ENCODE measurements at regions not wholly inside any gene's neighbourhood (a gene's known extent, or its start where the extent isn't known, plus 50 kb on each side); places are given as distances from the start of the nearest gene placed in this dataset.
A peak's percentile ranks its signal among the peaks of the same experiment; 100 is the strongest.

DNA sequence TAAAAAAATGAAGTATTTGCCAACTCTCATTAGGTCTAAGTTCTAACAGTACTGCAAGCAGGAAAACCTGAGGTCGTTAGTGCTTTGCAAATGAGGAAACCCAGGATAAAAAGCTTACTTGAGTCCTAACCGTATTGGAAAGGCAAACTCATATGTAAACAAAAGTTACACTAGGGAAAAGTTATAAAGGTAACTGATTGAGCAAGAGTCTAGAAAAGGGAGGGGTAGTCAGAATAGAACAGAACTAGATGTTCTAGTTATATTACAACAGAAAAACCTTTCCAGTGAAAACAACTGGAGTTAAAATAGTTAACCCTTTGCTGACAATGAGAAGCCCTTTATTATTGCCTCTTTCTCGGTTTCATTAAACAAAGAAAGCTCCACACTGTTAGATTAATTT is 66.4 kb upstream of the MAOA start:
- H3K36me3 ChIP-seq (replicated peaks in 1 of 2; ENCODE audit: insufficient read depth in 1 of 2, low read depth in 2 of 2), result no peaks in the 10 kb centered on the region
- H3K27ac ChIP-seq, result peak overlapping the region; percentile 17 to 88 (median 62)
- no peaks in the 10 kb centered on the region for H3K9me3 ChIP-seq
- DNase-seq (peak in 1 of 4 donors; percentile 51), ATAC-seq (peak; percentile 96)
- intact Hi-C loops (cut with DNase I), result no loop called here
- peak in 2 of 3 donors; percentile 27 to 41 for TF ChIP-seq POLR2A (IDR thresholded peaks at IDR 0.05)
- TF ChIP-seq, protein P1, sequence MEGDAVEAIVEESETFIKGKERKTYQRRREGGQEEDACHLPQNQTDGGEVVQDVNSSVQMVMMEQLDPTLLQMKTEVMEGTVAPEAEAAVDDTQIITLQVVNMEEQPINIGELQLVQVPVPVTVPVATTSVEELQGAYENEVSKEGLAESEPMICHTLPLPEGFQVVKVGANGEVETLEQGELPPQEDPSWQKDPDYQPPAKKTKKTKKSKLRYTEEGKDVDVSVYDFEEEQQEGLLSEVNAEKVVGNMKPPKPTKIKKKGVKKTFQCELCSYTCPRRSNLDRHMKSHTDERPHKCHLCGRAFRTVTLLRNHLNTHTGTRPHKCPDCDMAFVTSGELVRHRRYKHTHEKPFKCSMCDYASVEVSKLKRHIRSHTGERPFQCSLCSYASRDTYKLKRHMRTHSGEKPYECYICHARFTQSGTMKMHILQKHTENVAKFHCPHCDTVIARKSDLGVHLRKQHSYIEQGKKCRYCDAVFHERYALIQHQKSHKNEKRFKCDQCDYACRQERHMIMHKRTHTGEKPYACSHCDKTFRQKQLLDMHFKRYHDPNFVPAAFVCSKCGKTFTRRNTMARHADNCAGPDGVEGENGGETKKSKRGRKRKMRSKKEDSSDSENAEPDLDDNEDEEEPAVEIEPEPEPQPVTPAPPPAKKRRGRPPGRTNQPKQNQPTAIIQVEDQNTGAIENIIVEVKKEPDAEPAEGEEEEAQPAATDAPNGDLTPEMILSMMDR (IDR thresholded peaks at IDR 0.05), result no peak
- H3K4me3 ChIP-seq, result no peak overlapping the region
- H3K4me1 ChIP-seq, result peaks cover 29% of the 10 kb centered on the region
- WGBS, 2 donors, result 10 to 13% methylated on average over 3 of the region's 3 CpGs
- no peaks in the 10 kb centered on the region for H3K27me3 ChIP-seq

DNA sequence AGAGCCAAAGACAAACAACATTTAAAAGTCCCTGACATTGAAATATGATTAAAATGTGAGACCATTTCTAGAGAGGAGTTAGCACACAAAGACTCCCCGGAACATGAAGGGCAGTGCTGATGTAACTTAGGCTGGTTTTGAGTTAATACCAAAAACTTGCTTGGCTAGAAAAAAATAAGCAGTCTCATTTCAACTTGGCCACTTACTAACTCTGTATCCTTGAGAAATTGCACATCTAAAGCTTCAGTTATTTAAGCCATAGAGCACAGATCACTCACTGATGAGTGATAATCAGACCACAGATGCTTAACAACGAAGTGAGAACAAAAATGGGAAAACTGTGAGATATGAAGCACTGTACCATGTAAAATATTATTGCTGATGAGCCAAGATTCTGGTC is 65.9 kb upstream of the MAOA start:
- no peak overlapping the region for H3K4me3 ChIP-seq

DNA sequence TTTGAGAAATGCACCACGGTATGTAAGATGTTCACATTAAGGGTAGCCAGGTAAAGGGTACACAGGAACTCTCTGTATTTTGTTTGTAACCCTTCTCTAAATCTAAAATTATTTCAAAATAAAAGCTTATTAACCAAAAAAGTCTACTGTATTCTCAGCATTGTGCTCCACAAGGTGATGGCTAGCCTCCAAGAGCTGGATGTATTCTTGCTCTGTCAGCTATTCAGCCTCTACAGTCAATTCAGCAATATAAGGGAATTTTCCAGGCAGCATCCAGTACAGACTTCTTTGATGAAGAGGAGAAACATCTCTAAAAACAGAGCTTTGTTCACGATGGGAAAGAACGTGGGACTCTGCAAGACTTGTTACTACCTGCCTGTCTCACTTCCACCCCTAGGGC is 63.5 kb upstream of the MAOA start:
- no peak overlapping the region for H3K27ac ChIP-seq
- intact Hi-C loops (cut with DNase I), result no loop called here

More for the DNA sequence above, 65.9 kb upstream of the MAOA start:
- Histone ChIP-seq H3K4me1 (peaks cover 29% of the 10 kb centered on the region), H3K36me3 (replicated peaks in 1 of 2; ENCODE audit: insufficient read depth in 1 of 2, low read depth in 2 of 2) (no peaks in the 10 kb centered on the region), H3K27ac (peak overlapping the region; percentile 44 to 88 (median 74)), H3K9me3 (no peaks in the 10 kb centered on the region), H3K27me3 (no peaks in the 10 kb centered on the region)
- intact Hi-C loops (cut with DNase I), result no loop called here
- DNase-seq (no peak), ATAC-seq (peak; percentile 61)
- 3 to 16% methylated on average over 2 of the region's 2 CpGs for WGBS, 2 donors
- TF ChIP-seq POLR2A (IDR thresholded peaks at IDR 0.05), result no peak
- TF ChIP-seq, protein P1 (IDR thresholded peaks at IDR 0.05), result no peak

DNA sequence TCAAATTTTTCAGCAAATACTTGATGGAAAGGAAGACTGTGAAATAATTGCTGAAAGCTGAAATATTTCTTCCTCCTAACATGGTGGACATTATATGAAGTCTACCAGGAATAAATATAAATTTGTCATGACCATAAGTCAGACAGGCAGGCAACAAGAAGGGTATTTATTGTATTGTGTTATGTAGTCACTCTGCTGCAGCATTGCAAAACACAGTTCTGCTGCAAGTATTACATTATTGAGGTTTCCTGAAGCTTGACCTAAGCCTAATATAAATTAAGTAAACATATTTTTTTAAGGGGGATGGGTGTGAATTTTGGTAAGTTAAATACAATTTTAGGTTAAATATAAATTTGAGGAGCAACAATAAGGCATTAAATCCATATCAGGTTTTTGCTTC is 60.2 kb upstream of the MAOA start:
- Histone ChIP-seq H3K4me3 (no peak overlapping the region), H3K27ac (no peak overlapping the region), H3K9me3 (no peaks in the 10 kb centered on the region), H3K4me1 (peaks cover 2% of the 10 kb centered on the region), H3K27me3 (no peaks in the 10 kb centered on the region), H3K36me3 (replicated peaks in 1 of 2; ENCODE audit: insufficient read depth in 1 of 2, low read depth in 2 of 2) (no peaks in the 10 kb centered on the region)
- no peak for TF ChIP-seq POLR2A (IDR thresholded peaks at IDR 0.05)
- TF ChIP-seq, protein P1 (IDR thresholded peaks at IDR 0.05), result no peak
- no peak for DNase-seq
- intact Hi-C loops (cut with DNase I), result no loop called here
- ATAC-seq, result no peak

More for the DNA sequence above, 63.5 kb upstream of the MAOA start:
- H3K4me3 ChIP-seq, result no peak overlapping the region
- ATAC-seq, result no peak
- peaks cover 17% of the 10 kb centered on the region for H3K4me1 ChIP-seq
- H3K36me3 ChIP-seq (replicated peaks in 1 of 2; ENCODE audit: insufficient read depth in 1 of 2, low read depth in 2 of 2), result no peaks in the 10 kb centered on the region
- H3K27me3 ChIP-seq, result no peaks in the 10 kb centered on the region
- 60 to 66% methylated on average over 3 of the region's 3 CpGs for WGBS, 2 donors
- TF ChIP-seq POLR2A (IDR thresholded peaks at IDR 0.05), result no peak
- TF ChIP-seq, protein P1 (IDR thresholded peaks at IDR 0.05), result no peak
- no peaks in the 10 kb centered on the region for H3K9me3 ChIP-seq
- peak in 3 of 4 donors; percentile 14 to 30 (median 16) for DNase-seq

DNA sequence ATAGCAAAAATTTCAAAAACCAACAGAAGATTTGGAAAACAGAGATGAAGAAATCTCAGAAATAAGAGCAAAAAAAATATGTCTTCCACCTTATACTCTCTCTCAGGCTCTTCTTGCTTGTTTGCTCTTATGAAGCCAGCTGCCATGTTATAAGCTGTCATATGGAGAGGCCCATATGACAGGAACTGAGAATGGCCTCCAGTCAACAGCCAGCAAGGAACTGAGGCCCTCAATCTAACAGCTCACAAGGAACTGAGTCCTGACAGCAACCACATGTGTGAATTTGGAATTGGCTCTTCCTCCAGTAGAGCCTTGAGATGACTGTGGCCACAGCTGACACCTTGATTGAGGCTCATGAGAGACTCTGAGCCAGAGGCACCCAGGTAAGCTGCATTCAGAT is 51.3 kb upstream of the MAOA start:
- ATAC-seq, result no peak
- TF ChIP-seq POLR2A (IDR thresholded peaks at IDR 0.05), result no peak
- H3K4me3 ChIP-seq, result no peak overlapping the region

More for the DNA sequence above, 51.3 kb upstream of the MAOA start:
- Histone ChIP-seq H3K27me3 (no peaks in the 10 kb centered on the region), H3K9me3 (no peaks in the 10 kb centered on the region), H3K36me3 (replicated peaks in 1 of 2; ENCODE audit: insufficient read depth in 1 of 2, low read depth in 2 of 2) (no peaks in the 10 kb centered on the region), H3K27ac (no peak overlapping the region), H3K4me1 (no peaks in the 10 kb centered on the region)
- DNase-seq, result no peak
- intact Hi-C loops (cut with DNase I), result no loop called here
